ENCODE measurements at regions not wholly inside any gene's neighbourhood (a gene's known extent, or its start where the extent isn't known, plus 50 kb on each side); places are given as distances from the start of the nearest gene placed in this dataset.
"Not testable (repeated sequence)": the region's sequence is repeated elsewhere in the genome, so short reads cannot be mapped to it uniquely, and the experiment has no call there.

- intact Hi-C loops (cut with DNase I), result no loop called here
- ATAC-seq (ENCODE audit: poor library complexity), result no peak
- DNase-seq, result no peak
These were observed 191.7 kb upstream of the PTPRD start for GRCh38 chr9:10804486-10804885.

- DNase-seq, result no peak
- ATAC-seq (ENCODE audit: poor library complexity), result no peak
- intact Hi-C loops (cut with DNase I), result no loop called here
These were observed 194.1 kb upstream of the PTPRD start for GRCh38 chr9:10806868-10807267.

- intact Hi-C loops (cut with DNase I), result no loop called here
- DNase-seq, result no peak
- ATAC-seq (ENCODE audit: poor library complexity), result no peak
These were observed 205.4 kb upstream of the PTPRD start for GRCh38 chr9:10818206-10818605.

- intact Hi-C loops (cut with DNase I), result no loop called here
- DNase-seq (no peak), ATAC-seq (ENCODE audit: poor library complexity) (no peak)
These were observed 223.1 kb upstream of the PTPRD start for GRCh38 chr9:10835791-10836463.

GRCh38 chr9:10843151-10843550, 230.3 kb upstream of the PTPRD start:
- ATAC-seq (ENCODE audit: poor library complexity), result no peak
- DNase-seq, result no peak
- intact Hi-C loops (cut with DNase I), result no loop called here

- DNase-seq, result no peak
- ATAC-seq (ENCODE audit: poor library complexity), result no peak
- intact Hi-C loops (cut with DNase I), result no loop called here
These were observed 243.0 kb upstream of the PTPRD start for GRCh38 chr9:10855847-10856246.

GRCh38 chr9:10858817-10859216, 246.0 kb upstream of the PTPRD start:
- no peak for DNase-seq
- intact Hi-C loops (cut with DNase I), result no loop called here
- no peak for ATAC-seq (ENCODE audit: poor library complexity)

- ATAC-seq (ENCODE audit: poor library complexity), result no peak
- intact Hi-C loops (cut with DNase I), result no loop called here
- no peak for DNase-seq
These were observed 250.7 kb upstream of the PTPRD start for GRCh38 chr9:10863476-10863875.

GRCh38 chr9:10867194-10867593, 254.4 kb upstream of the PTPRD start:
- DNase-seq, result no peak
- ATAC-seq (ENCODE audit: poor library complexity), result no peak

GRCh38 chr9:10869687-10870086, 256.9 kb upstream of the PTPRD start:
- ATAC-seq (ENCODE audit: poor library complexity), result no peak
- intact Hi-C loops (cut with DNase I), result no loop called here
- no peak for DNase-seq

More at GRCh38 chr9:10867194-10867593, 254.4 kb upstream of the PTPRD start:
- intact Hi-C loops (cut with DNase I), result no loop called here

- DNase-seq, result no peak
- intact Hi-C loops (cut with DNase I), result no loop called here
- no peak for ATAC-seq (ENCODE audit: poor library complexity)
These were observed 261.2 kb upstream of the PTPRD start for GRCh38 chr9:10873999-10874398.

GRCh38 chr9:10875752-10876151, 262.9 kb upstream of the PTPRD start:
- intact Hi-C loops (cut with DNase I), result no loop called here
- DNase-seq (no peak), ATAC-seq (ENCODE audit: poor library complexity) (no peak)

GRCh38 chr9:10876333-10876732, 263.5 kb upstream of the PTPRD start:
- no peak for DNase-seq
- intact Hi-C loops (cut with DNase I), result no loop called here
- ATAC-seq (ENCODE audit: poor library complexity), result no peak

GRCh38 chr9:10890266-10890665, 277.5 kb upstream of the PTPRD start:
- intact Hi-C loops (cut with DNase I); DNase-seq; ATAC-seq (ENCODE audit: poor library complexity): not testable (repeated sequence)

GRCh38 chr9:10899509-10899908, 286.7 kb upstream of the PTPRD start:
- no peak for ATAC-seq (ENCODE audit: poor library complexity)
- no peak for DNase-seq
- intact Hi-C loops (cut with DNase I), result no loop called here

GRCh38 chr9:10903969-10904368, 291.2 kb upstream of the PTPRD start:
- intact Hi-C loops (cut with DNase I), result no loop called here
- ATAC-seq (ENCODE audit: poor library complexity), result no peak

GRCh38 chr9:10910779-10911178, 298.0 kb upstream of the PTPRD start:
- DNase-seq, result no peak
- intact Hi-C loops (cut with DNase I), result no loop called here
- no peak for ATAC-seq (ENCODE audit: poor library complexity)

More at GRCh38 chr9:10903969-10904368, 291.2 kb upstream of the PTPRD start:
- DNase-seq, result no peak

GRCh38 chr9:10911373-10911772, 298.6 kb upstream of the PTPRD start:
- intact Hi-C loops (cut with DNase I), result no loop called here

GRCh38 chr9:10917001-10917400, 304.2 kb upstream of the PTPRD start:
- intact Hi-C loops (cut with DNase I), result no loop called here
- no peak for DNase-seq

More at GRCh38 chr9:10911373-10911772, 298.6 kb upstream of the PTPRD start:
- DNase-seq (no peak), ATAC-seq (ENCODE audit: poor library complexity) (no peak)

GRCh38 chr9:10921671-10922070, 308.9 kb upstream of the PTPRD start:
- intact Hi-C loops (cut with DNase I), result no loop called here
- ATAC-seq (ENCODE audit: poor library complexity) (no peak), DNase-seq (no peak)

More at GRCh38 chr9:10917001-10917400, 304.2 kb upstream of the PTPRD start:
- ATAC-seq (ENCODE audit: poor library complexity), result no peak

GRCh38 chr9:10925896-10926295, 313.1 kb upstream of the PTPRD start:
- intact Hi-C loops (cut with DNase I), result no loop called here
- DNase-seq (no peak), ATAC-seq (ENCODE audit: poor library complexity) (no peak)

Measured in Right ventricle myocardium superior (tissue), 1 donor.